Omental fat pad (tissue), 3 donors: ENCODE measurements at regions not wholly inside any gene's neighbourhood (a gene's known extent, or its start where the extent isn't known, plus 50 kb on each side); places are given as distances from the start of the nearest gene placed in this dataset.

Experiments
- ATAC-seq: fragments of 150-250 bp; one replicate; pipeline ENCODE4 v1.9.1; 2016; ENCODE audit warnings: mild to moderate bottlenecking, moderate library complexity; ENCODE audit not compliant: low FRiP score
- DNase-seq: peaks from one replicate; pipeline ENCODE4 v3.0.0-alpha.2; 2019; ENCODE audit warnings: low spot score
- TF ChIP-seq, protein P1 (sequence below), 3 donors: fragments of 450-650 bp; IDR thresholded peaks; one replicate each; pipeline ENCODE4 v1.5.1; 2016 to 2017; ENCODE audit warnings: antibody characterized with exemption in 3 of 3, mild to moderate bottlenecking in 3 of 3, moderate library complexity in 2 of 3

DNA sequence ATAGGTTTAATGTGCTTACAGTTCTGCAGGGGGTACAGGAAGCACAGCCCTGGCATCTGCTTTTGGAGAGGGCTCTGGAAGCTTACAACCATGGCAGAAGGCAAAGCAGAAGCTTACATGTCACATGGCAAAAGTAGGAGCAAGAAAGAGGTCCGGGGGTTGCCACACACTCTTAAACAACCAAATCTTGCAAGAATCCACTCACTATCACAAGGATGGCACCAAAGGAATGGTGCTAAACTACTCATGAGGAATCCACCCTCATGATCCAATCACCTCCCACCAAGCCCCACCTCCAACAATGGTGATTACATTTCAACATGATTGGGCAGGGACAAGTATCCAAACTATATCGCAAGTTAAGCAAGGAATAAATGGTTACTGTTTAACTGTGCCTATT lies 255.8 kb upstream of the AVPR1A start:
- TF ChIP-seq, protein P1, sequence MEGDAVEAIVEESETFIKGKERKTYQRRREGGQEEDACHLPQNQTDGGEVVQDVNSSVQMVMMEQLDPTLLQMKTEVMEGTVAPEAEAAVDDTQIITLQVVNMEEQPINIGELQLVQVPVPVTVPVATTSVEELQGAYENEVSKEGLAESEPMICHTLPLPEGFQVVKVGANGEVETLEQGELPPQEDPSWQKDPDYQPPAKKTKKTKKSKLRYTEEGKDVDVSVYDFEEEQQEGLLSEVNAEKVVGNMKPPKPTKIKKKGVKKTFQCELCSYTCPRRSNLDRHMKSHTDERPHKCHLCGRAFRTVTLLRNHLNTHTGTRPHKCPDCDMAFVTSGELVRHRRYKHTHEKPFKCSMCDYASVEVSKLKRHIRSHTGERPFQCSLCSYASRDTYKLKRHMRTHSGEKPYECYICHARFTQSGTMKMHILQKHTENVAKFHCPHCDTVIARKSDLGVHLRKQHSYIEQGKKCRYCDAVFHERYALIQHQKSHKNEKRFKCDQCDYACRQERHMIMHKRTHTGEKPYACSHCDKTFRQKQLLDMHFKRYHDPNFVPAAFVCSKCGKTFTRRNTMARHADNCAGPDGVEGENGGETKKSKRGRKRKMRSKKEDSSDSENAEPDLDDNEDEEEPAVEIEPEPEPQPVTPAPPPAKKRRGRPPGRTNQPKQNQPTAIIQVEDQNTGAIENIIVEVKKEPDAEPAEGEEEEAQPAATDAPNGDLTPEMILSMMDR (IDR thresholded peaks at IDR 0.05) = no peak
- no peak for ATAC-seq
- DNase-seq = no peak

DNA sequence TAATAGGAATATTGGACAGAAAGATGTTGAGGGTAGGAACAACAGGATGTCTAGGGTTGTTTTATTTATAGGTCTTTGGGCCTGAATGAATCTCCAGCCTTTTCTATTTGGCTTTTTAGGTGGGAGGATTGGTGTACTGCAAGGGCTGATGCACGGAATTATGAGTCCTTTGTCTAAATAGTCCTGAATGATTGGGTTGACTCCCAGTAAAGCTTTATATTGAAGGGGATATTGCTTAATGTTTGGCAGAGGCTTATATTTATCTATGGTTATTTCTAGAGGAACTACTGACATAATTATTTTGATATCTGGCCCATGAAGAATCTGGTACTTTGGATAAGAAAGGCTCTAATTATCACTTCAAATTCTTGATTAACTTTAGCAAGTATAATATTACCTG lies 253.6 kb upstream of the AVPR1A start:
- DNase-seq = no peak
- TF ChIP-seq, protein P1 (IDR thresholded peaks at IDR 0.05) = no peak
- no peak for ATAC-seq

DNA sequence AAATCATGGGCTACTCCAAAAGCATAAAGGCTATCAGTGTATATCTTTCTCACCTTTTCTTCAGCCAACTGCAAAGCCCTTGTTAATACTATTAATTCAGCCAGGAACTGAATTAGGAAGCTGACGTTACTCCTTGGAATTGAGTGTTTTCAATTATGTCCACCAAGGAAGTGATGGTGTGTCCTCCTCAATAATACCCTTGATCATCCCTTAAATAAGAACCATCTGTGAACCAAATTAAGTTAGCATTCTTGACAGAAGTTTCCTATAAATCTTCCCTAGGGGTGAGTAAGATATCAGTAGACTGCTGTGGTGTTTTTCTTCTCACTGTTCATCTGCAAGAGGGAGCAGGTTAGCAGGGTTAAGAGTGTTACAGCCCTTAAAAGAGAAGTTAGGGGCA lies 252.3 kb upstream of the AVPR1A start:
- DNase-seq (no peak), ATAC-seq (no peak)
- TF ChIP-seq, protein P1 (IDR thresholded peaks at IDR 0.05) = no peak

DNA sequence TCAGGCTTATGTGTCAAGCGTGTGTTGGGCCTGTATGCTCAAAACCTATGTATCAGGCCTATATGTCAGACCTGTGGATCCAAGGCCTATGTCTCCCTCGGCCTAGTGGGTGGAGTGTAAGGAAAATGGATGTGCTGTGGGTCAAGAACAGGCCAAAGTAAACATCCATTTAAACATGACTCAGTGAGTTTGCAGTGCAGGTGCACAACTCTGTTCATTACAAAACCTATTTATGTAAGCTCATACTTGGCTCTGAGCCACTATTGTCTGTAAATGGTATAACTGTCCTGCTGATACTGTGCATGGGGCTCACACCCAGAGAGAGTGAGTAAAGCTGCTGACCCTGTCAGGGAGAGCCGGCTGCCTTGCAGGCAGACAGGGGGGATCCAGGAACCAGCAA lies 249.7 kb upstream of the AVPR1A start:
- ATAC-seq (no peak), DNase-seq (no peak)
- TF ChIP-seq, protein P1 (IDR thresholded peaks at IDR 0.05) = no peak

DNA sequence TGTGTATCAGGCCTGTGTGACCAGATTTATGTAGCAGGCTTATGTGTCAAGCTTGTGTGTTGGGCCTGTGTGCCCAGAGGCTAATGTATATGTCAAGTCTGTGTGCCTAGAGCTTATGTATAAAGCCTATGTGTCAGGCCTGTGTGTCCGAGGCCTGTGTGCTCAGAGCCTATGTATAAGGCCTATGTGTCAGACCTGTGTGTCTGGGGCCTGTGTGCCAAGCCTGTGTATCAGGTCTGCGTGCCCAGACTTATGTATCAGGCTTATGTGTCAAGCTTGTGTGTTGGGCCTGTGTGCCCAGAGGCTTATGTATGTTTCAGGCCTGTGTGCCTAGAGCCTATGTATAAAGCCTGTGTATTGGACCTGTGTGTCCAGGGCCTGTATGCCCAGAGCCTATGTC lies 249.3 kb upstream of the AVPR1A start:
- no peak for DNase-seq
- no peak for ATAC-seq
- TF ChIP-seq, protein P1 (IDR thresholded peaks at IDR 0.05) = no peak

DNA sequence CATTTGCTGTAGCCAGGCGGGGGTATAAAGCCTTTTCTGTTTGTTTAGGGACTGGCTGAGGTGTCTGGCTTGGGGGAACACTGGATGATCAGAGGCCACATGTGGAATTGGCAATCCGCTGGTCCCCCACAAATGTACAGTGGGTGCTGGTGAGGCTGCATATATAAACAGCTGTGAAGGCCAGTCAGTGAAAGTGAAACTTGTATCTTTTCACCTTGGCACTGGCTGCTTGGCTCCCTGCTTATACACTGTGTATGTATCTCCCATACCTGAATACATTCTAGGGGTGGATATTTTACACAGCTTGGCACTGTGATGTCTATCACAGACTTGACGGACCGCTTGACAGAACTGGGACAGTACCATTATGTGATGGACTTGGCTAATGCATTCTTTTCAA lies 246.8 kb upstream of the AVPR1A start:
- TF ChIP-seq, protein P1 (IDR thresholded peaks at IDR 0.05) = no peak
- no peak for ATAC-seq

DNA sequence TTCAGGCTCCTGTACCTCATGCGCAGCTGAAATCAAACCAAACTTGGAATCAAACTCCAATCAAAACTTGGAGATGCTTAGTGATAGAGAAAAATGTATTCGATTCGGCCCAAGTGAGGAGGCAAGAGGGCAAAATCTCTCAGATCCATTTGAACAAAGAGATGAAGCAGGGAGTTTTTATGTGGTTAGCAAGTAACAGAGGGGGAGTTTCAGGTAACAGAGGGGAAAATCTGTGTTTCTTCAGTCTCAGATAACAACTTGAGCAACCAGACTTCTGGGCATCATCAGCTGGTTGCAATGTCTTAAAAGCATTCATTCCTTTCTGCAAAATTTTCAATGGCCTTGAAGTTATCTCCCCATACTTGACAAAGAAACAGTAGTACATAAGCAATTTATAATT lies 245.1 kb upstream of the AVPR1A start:
- TF ChIP-seq, protein P1 (IDR thresholded peaks at IDR 0.05) = no peak
- DNase-seq (no peak), ATAC-seq (no peak)

More for the DNA sequence above, 246.8 kb upstream of the AVPR1A start:
- no peak for DNase-seq
